H1 (cell line): ENCODE measurements at regions not wholly inside any gene's neighbourhood (a gene's known extent, or its start where the extent isn't known, plus 50 kb on each side); places are given as distances from the start of the nearest gene placed in this dataset.

Experiments used
- BRCA1 ChIP-seq: IDR thresholded peaks from 2 replicates; pipeline ENCODE4 v1.6.1; 2012; ENCODE audit warnings: low read depth, low read length, improper control_type of control experiment
- CEBPB ChIP-seq: IDR thresholded peaks from 2 replicates; pipeline ENCODE4 v1.6.1; 2012; ENCODE audit warnings: low read depth, low read length
- EP300 ChIP-seq, 2 experiments: IDR thresholded peaks; 1 replicate in 1 of 2; 2 replicates in 1 of 2; pipeline ENCODE4 v1.6.1; 2011 to 2012; ENCODE audit warnings: low read depth in 2 of 2, low read length in 2 of 2, mild to moderate bottlenecking in 2 of 2, borderline replicate concordance in 1 of 2, inconsistent platforms in 1 of 2, moderate library complexity in 1 of 2
- EZH2 ChIP-seq: fragments of 200-600 bp; sonication (generic); IDR thresholded peaks from 2 replicates; pipeline ENCODE4 v1.7.1; 2012; ENCODE audit warnings: low read depth, mild to moderate bottlenecking, moderate library complexity, low read length, inconsistent platforms; ENCODE audit not compliant: severe bottlenecking
- POU5F1 ChIP-seq: IDR thresholded peaks from 2 replicates; pipeline ENCODE4 v1.6.1; 2011; ENCODE audit warnings: low read depth, mild to moderate bottlenecking, low read length, moderate library complexity
- RFX5 ChIP-seq: IDR thresholded peaks from 2 replicates; pipeline ENCODE4 v1.6.1; 2011; ENCODE audit warnings: low read depth, low read length, improper control_type of control experiment, borderline replicate concordance
- RNF2 ChIP-seq: fragments of 200-900, 300-1000 bp; sonication (generic); IDR thresholded peaks from 2 replicates; pipeline ENCODE4 v1.7.1; 2016; ENCODE audit warnings: borderline replicate concordance, low read depth, mild to moderate bottlenecking, antibody characterized with exemption, low read length; ENCODE audit not compliant: poor library complexity, severe bottlenecking; ENCODE audit errors: missing control alignments
- RXRA ChIP-seq: IDR thresholded peaks from 2 replicates; pipeline ENCODE4 v1.6.1; 2011; ENCODE audit warnings: low read depth, mild to moderate bottlenecking, low read length, moderate library complexity; ENCODE audit not compliant: insufficient read depth
- SUZ12 ChIP-seq: fragments of 200-600 bp; sonication (generic); IDR thresholded peaks from 2 replicates; pipeline ENCODE4 v1.6.1; 2012; ENCODE audit warnings: mild to moderate bottlenecking, inconsistent platforms, low read length, moderate library complexity, mixed read lengths
- TF ChIP-seq, protein P1 (sequence below), 3 experiments: IDR thresholded peaks; 1 replicate in 2 of 3; 2 replicates in 1 of 3; pipeline versions ENCODE4 v1.5.1 to v1.6.1; 2011; ENCODE audit warnings: low read length in 3 of 3, mild to moderate bottlenecking in 3 of 3, inconsistent platforms in 2 of 3, low read depth in 1 of 3, moderate library complexity in 1 of 3; ENCODE audit not compliant: insufficient read depth in 1 of 3; ENCODE audit errors: control extremely low read depth in 1 of 3

- TF ChIP-seq RFX5 (no peak), POU5F1 (no peak), CEBPB (no peak), EP300 (IDR thresholded peaks at IDR 0.05; ENCODE audit: borderline replicate concordance in 1 of 2, low read depth in 2 of 2, low read length in 2 of 2) (no peak), EZH2 (no peak), SUZ12 (no peak), RXRA (no peak), RNF2 (no peak), BRCA1 (no peak)
- TF ChIP-seq, protein P1, sequence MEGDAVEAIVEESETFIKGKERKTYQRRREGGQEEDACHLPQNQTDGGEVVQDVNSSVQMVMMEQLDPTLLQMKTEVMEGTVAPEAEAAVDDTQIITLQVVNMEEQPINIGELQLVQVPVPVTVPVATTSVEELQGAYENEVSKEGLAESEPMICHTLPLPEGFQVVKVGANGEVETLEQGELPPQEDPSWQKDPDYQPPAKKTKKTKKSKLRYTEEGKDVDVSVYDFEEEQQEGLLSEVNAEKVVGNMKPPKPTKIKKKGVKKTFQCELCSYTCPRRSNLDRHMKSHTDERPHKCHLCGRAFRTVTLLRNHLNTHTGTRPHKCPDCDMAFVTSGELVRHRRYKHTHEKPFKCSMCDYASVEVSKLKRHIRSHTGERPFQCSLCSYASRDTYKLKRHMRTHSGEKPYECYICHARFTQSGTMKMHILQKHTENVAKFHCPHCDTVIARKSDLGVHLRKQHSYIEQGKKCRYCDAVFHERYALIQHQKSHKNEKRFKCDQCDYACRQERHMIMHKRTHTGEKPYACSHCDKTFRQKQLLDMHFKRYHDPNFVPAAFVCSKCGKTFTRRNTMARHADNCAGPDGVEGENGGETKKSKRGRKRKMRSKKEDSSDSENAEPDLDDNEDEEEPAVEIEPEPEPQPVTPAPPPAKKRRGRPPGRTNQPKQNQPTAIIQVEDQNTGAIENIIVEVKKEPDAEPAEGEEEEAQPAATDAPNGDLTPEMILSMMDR (IDR thresholded peaks at IDR 0.05; ENCODE audit: control extremely low read depth in 1 of 3, insufficient read depth in 1 of 3, low read depth in 1 of 3, low read length in 3 of 3): no peak
Observed at GRCh38 chr3:135633078-135633477, 332.4 kb upstream of the PPP2R3A start.
